NCI-H1105 (cell line): ENCODE measurements at regions not wholly inside any gene's neighbourhood (a gene's known extent, or its start where the extent isn't known, plus 50 kb on each side); places are given as distances from the start of the nearest gene placed in this dataset.

Experiments
- DNase-seq: peaks from one replicate; lab custom pipeline; 2025; lab: John Stamatoyannopoulos, UW

GRCh38 chr11:104338186-104338585, 174.2 kb upstream of the PDGFD start:
- DNase-seq, result no peak

GRCh38 chr11:104337273-104337672, 173.3 kb upstream of the PDGFD start:
- DNase-seq, result no peak

DNA sequence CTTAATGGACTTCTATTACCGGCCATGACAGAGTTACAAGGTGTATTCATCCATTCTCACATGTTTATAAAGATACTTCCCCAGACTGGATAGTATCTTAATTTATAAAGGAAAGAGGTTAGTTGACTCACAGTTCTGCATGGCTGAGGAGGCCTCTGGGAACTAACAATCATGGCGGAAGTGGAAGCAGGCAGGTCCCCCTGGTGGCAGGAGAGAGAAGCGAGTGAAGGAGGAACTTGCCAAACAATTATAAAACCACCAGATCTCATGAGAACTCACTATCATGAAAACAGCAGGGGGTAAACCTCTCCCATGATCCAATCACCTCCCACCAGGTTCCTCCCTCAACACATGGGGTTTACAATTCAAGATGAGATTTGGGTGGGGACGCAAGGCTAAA, 170.0 kb upstream of the PDGFD start:
- no peak for DNase-seq

GRCh38 chr11:104332110-104332509, 168.2 kb upstream of the PDGFD start:
- no peak for DNase-seq

DNA sequence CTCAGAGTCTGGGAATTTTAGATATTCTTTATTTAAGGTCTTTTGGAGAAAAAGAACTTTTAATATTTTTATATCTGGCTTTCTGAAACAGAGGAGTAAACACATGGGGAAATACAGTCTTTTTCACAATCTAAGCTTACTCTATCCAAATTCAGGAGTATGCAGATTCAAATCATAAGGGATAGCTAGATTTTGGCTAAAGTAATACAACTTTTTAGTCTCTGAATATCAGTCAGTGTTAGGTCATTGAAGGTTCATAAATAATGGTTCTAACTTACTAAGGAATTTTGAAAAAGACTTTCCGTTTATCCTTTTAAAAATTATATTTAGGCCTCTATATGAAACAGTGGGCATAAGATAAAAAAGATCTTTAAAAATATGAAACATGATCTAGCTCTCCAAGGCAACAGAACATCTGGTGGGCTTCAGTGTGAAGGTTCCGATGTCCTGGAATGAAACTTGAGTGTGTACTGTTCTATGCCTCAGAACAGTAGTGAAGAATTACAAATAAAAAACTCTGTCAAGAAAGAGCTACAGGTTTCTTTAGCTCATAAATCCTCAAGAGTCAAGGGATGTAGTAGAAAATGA, 165.2 kb upstream of the PDGFD start:
- no peak for DNase-seq

- no peak for DNase-seq
These were observed 164.6 kb upstream of the PDGFD start for GRCh38 chr11:104328512-104328907.

- DNase-seq, result no peak
These were observed 164.0 kb upstream of the PDGFD start for GRCh38 chr11:104327861-104328511.

- DNase-seq, result no peak
These were observed 161.1 kb upstream of the PDGFD start for GRCh38 chr11:104325093-104325492.

DNA sequence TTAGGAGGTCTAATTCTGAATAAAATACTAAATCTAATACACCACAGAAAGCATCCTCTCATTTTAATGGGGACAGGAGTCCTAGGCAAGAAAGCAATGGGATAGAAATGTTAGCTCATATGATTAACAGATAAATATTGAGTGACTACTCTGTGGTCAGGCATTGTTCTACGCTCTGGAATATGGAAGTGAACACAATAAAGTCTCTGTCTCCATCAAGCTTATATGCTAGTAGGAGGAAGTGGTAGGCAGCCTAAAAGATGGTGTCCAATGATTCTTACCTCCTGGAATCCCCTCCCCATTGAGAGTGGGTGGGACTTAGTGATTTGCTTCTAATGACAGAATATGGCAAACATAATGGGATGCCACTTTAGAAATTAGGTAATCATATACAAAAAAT, 160.3 kb upstream of the PDGFD start:
- DNase-seq, result no peak

GRCh38 chr11:104323841-104324240, 159.9 kb upstream of the PDGFD start:
- no peak for DNase-seq

- DNase-seq, result no peak
These were observed 158.7 kb upstream of the PDGFD start for GRCh38 chr11:104322696-104323095.

GRCh38 chr11:104320956-104321355, 157.0 kb upstream of the PDGFD start:
- DNase-seq, result no peak

DNA sequence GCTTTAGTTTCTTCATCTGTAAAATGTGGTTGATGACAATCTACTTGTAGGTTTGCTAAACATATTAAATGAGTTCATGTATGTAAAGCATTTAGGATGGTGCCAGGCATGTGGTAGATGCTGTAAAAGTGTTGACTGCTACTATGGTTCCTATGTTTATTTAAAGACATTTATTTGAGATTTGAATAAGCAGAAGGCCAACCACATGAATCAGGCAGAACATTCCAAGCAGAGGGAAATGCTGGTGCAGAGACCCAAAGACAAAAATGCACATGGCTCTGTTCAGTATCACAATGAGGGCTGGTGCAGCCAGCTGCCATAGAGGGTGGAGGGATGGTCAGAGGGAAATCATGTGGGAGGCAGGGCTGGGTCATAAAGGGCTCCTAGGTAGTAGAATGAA, 156.2 kb upstream of the PDGFD start:
- no peak for DNase-seq

- no peak for DNase-seq
These were observed 155.4 kb upstream of the PDGFD start for GRCh38 chr11:104319396-104319795.

GRCh38 chr11:104306862-104307474, 143.0 kb upstream of the PDGFD start:
- DNase-seq, result no peak

- no peak for DNase-seq
These were observed 137.8 kb upstream of the PDGFD start for GRCh38 chr11:104301776-104302175.

- DNase-seq, result no peak
These were observed 127.7 kb upstream of the PDGFD start for GRCh38 chr11:104291646-104292045.

- DNase-seq, result no peak
These were observed 122.2 kb upstream of the PDGFD start for GRCh38 chr11:104286129-104286528.

- no peak for DNase-seq
These were observed 115.6 kb upstream of the PDGFD start for GRCh38 chr11:104279587-104279986.

- DNase-seq, result no peak
These were observed 112.0 kb upstream of the PDGFD start for GRCh38 chr11:104275992-104276391.

DNA sequence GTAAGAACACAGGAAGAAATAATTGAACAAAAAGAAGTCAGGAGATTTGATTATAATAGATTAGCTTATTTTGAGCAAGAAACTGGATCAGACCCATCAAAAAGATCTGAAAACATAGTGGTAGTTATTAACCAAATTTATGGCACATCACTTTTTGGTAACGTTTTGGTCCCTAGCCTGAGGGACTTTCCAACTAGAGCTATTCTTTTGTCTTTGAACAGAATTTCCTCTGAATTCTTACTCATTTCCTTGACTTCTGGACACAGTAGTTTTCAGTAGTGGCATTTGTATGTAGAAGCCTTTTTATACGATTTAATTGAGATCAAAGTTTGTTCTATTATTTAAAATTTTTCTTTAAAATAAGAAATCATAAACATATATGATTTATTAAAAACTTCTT, 96.5 kb upstream of the PDGFD start:
- no peak for DNase-seq

- no peak for DNase-seq
These were observed 95.2 kb upstream of the PDGFD start for GRCh38 chr11:104259121-104259610.

- DNase-seq, result no peak
These were observed 92.6 kb upstream of the PDGFD start for GRCh38 chr11:104256525-104256924.

- DNase-seq, result no peak
These were observed 90.4 kb upstream of the PDGFD start for GRCh38 chr11:104254347-104254746.
